HepG2 (cell line): ENCODE measurements at regions not wholly inside any gene's neighbourhood (a gene's known extent, or its start where the extent isn't known, plus 50 kb on each side); places are given as distances from the start of the nearest gene placed in this dataset.

Source experiments
- ATAC-seq: fragments of 200-7000 bp; cut with Tn5 transposase; 3 replicates; pipeline ENCODE4 v1.9.1; 2020; ENCODE audit warnings: mild to moderate bottlenecking, moderate library complexity
- BruUV-seq: library from RNA; stranded (reverse); fragments of 400-500 nt; replicated peaks from 2 replicates; lab custom pipeline; 2021; lab: Mats Ljungman, UMichigan
- CTCF ChIA-PET: fragments of 300-600 bp; formaldehyde crosslinking; extraction: SDS; loops from one replicate; lab custom pipeline; 2021; ENCODE audit warnings: low total read pairs, inconsistent platforms, low intra/inter-chr PET ratio; lab: Yijun Ruan, JAX
- POLR2A ChIA-PET: fragments of 350-600 bp; sonication (Branson Sonifier 250); formaldehyde crosslinking; loops from one replicate; lab custom pipeline; 2020; ENCODE audit warnings: antibody characterized with exemption, inconsistent platforms; lab: Yijun Ruan, JAX
- DNase-seq: peaks from one replicate; pipeline ENCODE4 v3.0.0-alpha.2; 2015; ENCODE audit warnings: low spot score
- FAIRE-seq: peaks from 3 replicates; lab custom pipeline; 2011; peaks lifted over from hg19 to GRCh38; lab: Jason Lieb, UNC
- H2AFZ ChIP-seq: one replicate; pipeline ENCODE4 v1.6.1; 2011; ENCODE audit warnings: low read length, inconsistent platforms
- H3K27ac ChIP-seq: fragments of 300-600 bp; 3 replicates; pipeline ENCODE4 v1.8.0; 2011; ENCODE audit warnings: mixed run types, mild to moderate bottlenecking, mixed read lengths, low read length, inconsistent platforms; ENCODE audit not compliant: insufficient read depth; ENCODE audit errors: extremely low read length
- H3K27me3 ChIP-seq, 2 experiments: fragments of 200-600 bp in 1 of 2; 2 replicates in 1 of 2; 3 replicates in 1 of 2; pipeline versions ENCODE4 v1.6.0 to v1.8.0; 2011; ENCODE audit warnings: low read length in 2 of 2, mild to moderate bottlenecking in 2 of 2, moderate library complexity in 2 of 2, inconsistent platforms in 1 of 2; ENCODE audit not compliant: insufficient read depth in 2 of 2, control insufficient read depth in 1 of 2
- H3K36me3 ChIP-seq, 2 experiments: fragments of 200-600 bp in 1 of 2; replicated peaks in 1 of 2; 2 replicates in 1 of 2; 3 replicates in 1 of 2; pipeline versions ENCODE4 v1.5.1 to v1.8.0; 2011; ENCODE audit warnings: low read length in 2 of 2, inconsistent platforms in 1 of 2; ENCODE audit not compliant: insufficient read depth in 2 of 2, control insufficient read depth in 1 of 2
- H3K4me1 ChIP-seq: 2 replicates; pipeline ENCODE4 v1.5.1; 2012; ENCODE audit warnings: low read length, inconsistent platforms; ENCODE audit not compliant: insufficient read depth
- H3K4me2 ChIP-seq: 2 replicates; pipeline ENCODE4 v1.6.0; 2011; ENCODE audit warnings: low read depth, low read length, inconsistent platforms
- H3K4me3 ChIP-seq, 3 experiments: fragments of 200-600 bp in 1 of 3; sonication (generic), shearing (Covaris generic) in 1 of 3; replicated peaks in 1 of 3; 2 replicates each; pipeline ENCODE4 v1.5.1; 2011 to 2016; ENCODE audit warnings: low read length in 3 of 3, inconsistent platforms in 2 of 3, low read depth in 2 of 3, mild to moderate bottlenecking in 2 of 3, control low read depth in 1 of 3, mixed read lengths in 1 of 3; ENCODE audit not compliant: insufficient read depth in 1 of 3
- H3K79me2 ChIP-seq: one replicate; pipeline ENCODE4 v1.6.1; 2011; ENCODE audit warnings: low read length, inconsistent platforms; ENCODE audit not compliant: insufficient read depth
- H3K9ac ChIP-seq: 2 replicates; pipeline ENCODE4 v1.6.0; 2011; ENCODE audit warnings: mild to moderate bottlenecking, low read depth, low read length, inconsistent platforms; ENCODE audit not compliant: insufficient read depth
- H3K9me3 ChIP-seq: 2 replicates; pipeline ENCODE4 v1.5.1; 2012; ENCODE audit warnings: mild to moderate bottlenecking, low read length
- H4K20me1 ChIP-seq: 2 replicates; pipeline ENCODE4 v1.6.0; 2011; ENCODE audit warnings: inconsistent platforms, mild to moderate bottlenecking, low read length, moderate library complexity; ENCODE audit not compliant: insufficient read depth
- ARNT2 ChIP-seq: sonication (generic); formaldehyde crosslinking; IDR thresholded peaks from 2 replicates; pipeline ENCODE4 v1.8.0; 2022; ENCODE audit warnings: mild to moderate bottlenecking, low read depth, missing genetic modification reagents, moderate library complexity
- ATRX ChIP-seq: sonication (generic); formaldehyde crosslinking; IDR thresholded peaks from 2 replicates; pipeline ENCODE4 v1.4.0; 2020; ENCODE audit warnings: missing genetic modification reagents, borderline replicate concordance
- CAMTA2 ChIP-seq: sonication (generic); formaldehyde crosslinking; IDR thresholded peaks from 2 replicates; pipeline ENCODE4 v1.4.0; 2020; ENCODE audit warnings: mild to moderate bottlenecking, missing genetic modification reagents, borderline replicate concordance
- CREB3 ChIP-seq: sonication (generic); formaldehyde crosslinking; IDR thresholded peaks from 2 replicates; pipeline ENCODE4 v1.5.0; 2020; ENCODE audit warnings: missing genetic modification reagents
- E2F2 ChIP-seq: sonication (generic); formaldehyde crosslinking; IDR thresholded peaks from 2 replicates; pipeline ENCODE4 v1.4.0; 2020; ENCODE audit warnings: missing genetic modification reagents, borderline replicate concordance
- FLYWCH1 ChIP-seq: sonication (generic); formaldehyde crosslinking; IDR thresholded peaks from 2 replicates; pipeline ENCODE4 v1.8.1; 2023; ENCODE audit warnings: mild to moderate bottlenecking, missing genetic modification reagents
- GABPB1 ChIP-seq: IDR thresholded peaks from 2 replicates; pipeline ENCODE4 v1.6.1; 2016; ENCODE audit warnings: mild to moderate bottlenecking, missing genetic modification reagents, moderate library complexity, missing compliant biosample characterization
- GATAD2A ChIP-seq: IDR thresholded peaks from 2 replicates; pipeline ENCODE4 v1.6.1; 2016
- HNF1A ChIP-seq, 2 experiments: sonication (generic) in 1 of 2; formaldehyde crosslinking in 1 of 2; IDR thresholded peaks; 2 replicates each; pipeline versions ENCODE4 v1.4.0 to v1.6.1; 2016 to 2020; ENCODE audit warnings: borderline replicate concordance in 1 of 2, low read depth in 1 of 2, mild to moderate bottlenecking in 1 of 2, missing genetic modification reagents in 1 of 2
- NCOR1 ChIP-seq: fragments of 200-600 bp; sonication (generic); IDR thresholded peaks from 2 replicates; pipeline ENCODE4 v1.7.0; 2017; ENCODE audit warnings: antibody characterized with exemption, low read length, borderline replicate concordance
- SATB2 ChIP-seq: sonication (generic); formaldehyde crosslinking; IDR thresholded peaks from 2 replicates; pipeline ENCODE4 v1.5.0; 2020; ENCODE audit warnings: missing genetic modification reagents
- ZFP82 ChIP-seq: sonication (generic); formaldehyde crosslinking; IDR thresholded peaks from 2 replicates; pipeline ENCODE4 v1.5.1; 2020; ENCODE audit warnings: mild to moderate bottlenecking, missing genetic modification reagents, borderline replicate concordance
- ZFY ChIP-seq: sonication (generic); formaldehyde crosslinking; IDR thresholded peaks from 2 replicates; pipeline ENCODE4 v1.4.0; 2020; ENCODE audit warnings: missing genetic modification reagents
- ZNF550 ChIP-seq: sonication (generic); formaldehyde crosslinking; IDR thresholded peaks from 2 replicates; pipeline ENCODE4 v1.4.0; 2020; ENCODE audit warnings: mild to moderate bottlenecking, missing genetic modification reagents, borderline replicate concordance
- ZNF615 ChIP-seq: sonication (generic); formaldehyde crosslinking; IDR thresholded peaks from 2 replicates; pipeline ENCODE4 v1.5.0; 2020; ENCODE audit warnings: mild to moderate bottlenecking, missing genetic modification reagents, borderline replicate concordance
- ZNF724P ChIP-seq: sonication (generic); formaldehyde crosslinking; IDR thresholded peaks from 2 replicates; pipeline ENCODE4 v1.8.0; 2022; ENCODE audit warnings: missing genetic modification reagents, borderline replicate concordance
- WGBS: methylation state at CpG from one replicate; pipeline ENCODE4 v1.1.6; 2017; ENCODE audit warnings: low lambda C conversion rate; 5-methylcytosine and 5-hydroxymethylcytosine counted together
- in situ Hi-C: cut with HindIII; loops from 2 replicates; pipeline ENCODE4 v1.10.0; 2017; ENCODE audit warnings: low pct_unique_long_range_greater_than_20kb; ENCODE audit not compliant: extremely low pct_ligation_motif_present
- intact Hi-C: fragments of 100-400 bp; cut with micrococcal nuclease; formaldehyde crosslinking; loops from one replicate; pipeline ENCODE4 v1.10.0; 2022; ENCODE audit not compliant: unreplicated experiment

- Histone ChIP-seq H3K27ac (no peak overlapping the region), H3K4me1 (no peaks in the 10 kb centered on the region), H3K9ac (no peak overlapping the region), H3K9me3 (peaks cover 44% of the 10 kb centered on the region), H3K4me3 (no peak overlapping the region), H3K79me2 (no peaks in the 10 kb centered on the region), H3K27me3 (no peaks in the 10 kb centered on the region), H2AFZ (no peak overlapping the region), H4K20me1 (no peaks in the 10 kb centered on the region)
- BruUV-seq, result no TSS peak
- 0% methylated on average over 5 of the region's 6 CpGs for WGBS
- POLR2A ChIA-PET, result no interaction called here
- CTCF ChIA-PET, result no interaction called here
- FAIRE-seq (no peak), ATAC-seq (no peak)
- TF ChIP-seq E2F2 (CRISPR knock-in tag) (no peak), FLYWCH1 (CRISPR knock-in tag) (no peak), ZFP82 (CRISPR knock-in tag) (no peak), ARNT2 (CRISPR knock-in tag) (no peak), ZNF550 (CRISPR knock-in tag) (no peak), GABPB1 (CRISPR knock-in tag) (no peak), ZNF724P (CRISPR knock-in tag) (no peak), ZFY (CRISPR knock-in tag) (no peak), GATAD2A (CRISPR knock-in tag) (no peak), ATRX (CRISPR knock-in tag) (no peak), CREB3 (no peak), CAMTA2 (CRISPR knock-in tag) (no peak), SATB2 (CRISPR knock-in tag) (no peak), HNF1A (IDR thresholded peaks at IDR 0.05; ENCODE audit: low read depth) (no peak), HNF1A (CRISPR knock-in tag; IDR thresholded peaks at IDR 0.05; ENCODE audit: borderline replicate concordance) (no peak), ZNF615 (CRISPR knock-in tag) (no peak), NCOR1 (no peak)
- TF ChIP-seq, all 625 proteins: peak for 0
- DNase-seq, result no peak
- in situ Hi-C loops, result no loop called here
- H3K4me2 ChIP-seq, result no peak overlapping the region
- intact Hi-C loops, result no loop called here
- no peaks in the 10 kb centered on the region for H3K36me3 ChIP-seq
Observed at GRCh38 chr12:90627180-90627896, 327.6 kb downstream of the CCER1 start.
